Osteoblast (primary cell): ENCODE measurements at regions not wholly inside any gene's neighbourhood (a gene's known extent, or its start where the extent isn't known, plus 50 kb on each side); places are given as distances from the start of the nearest gene placed in this dataset.
"Not testable (repeated sequence)": the region's sequence is repeated elsewhere in the genome, so short reads cannot be mapped to it uniquely, and the experiment has no call there.

Experiments used
- DNase-seq: peaks from one replicate; pipeline ENCODE4 v3.0.0; 2011; ENCODE audit warnings: low spot score, mixed read lengths; ENCODE audit not compliant: insufficient read length; ENCODE audit errors: missing footprints
- H2AFZ ChIP-seq: 2 replicates; pipeline ENCODE4 v1.6.0; 2011; ENCODE audit warnings: mild to moderate bottlenecking, low read length
- H3K27ac ChIP-seq: 2 replicates; pipeline ENCODE4 v1.5.1; 2011; ENCODE audit warnings: mild to moderate bottlenecking, low read depth, low read length, moderate library complexity
- H3K27me3 ChIP-seq: 2 replicates; pipeline ENCODE4 v1.6.0; 2012; ENCODE audit warnings: mild to moderate bottlenecking, control low read depth, inconsistent platforms, low read length, moderate library complexity; ENCODE audit not compliant: insufficient read depth
- H3K36me3 ChIP-seq: 2 replicates; pipeline ENCODE4 v1.5.1; 2011; ENCODE audit warnings: mild to moderate bottlenecking, low read length, control low read depth, moderate library complexity; ENCODE audit not compliant: insufficient read depth
- H3K4me1 ChIP-seq: 2 replicates; pipeline ENCODE4 v1.5.1; 2011; ENCODE audit warnings: mild to moderate bottlenecking, low read length, control low read depth, moderate library complexity; ENCODE audit not compliant: insufficient read depth
- H3K4me2 ChIP-seq: 2 replicates; pipeline ENCODE4 v1.6.0; 2011; ENCODE audit warnings: mild to moderate bottlenecking, low read length; ENCODE audit not compliant: insufficient read depth
- H3K4me3 ChIP-seq: fragments of 200-600 bp; sonication (generic); 3 replicates; pipeline ENCODE4 v1.5.1; 2012; ENCODE audit warnings: mild to moderate bottlenecking, low read length, inconsistent platforms; ENCODE audit not compliant: insufficient read depth
- H3K79me2 ChIP-seq: 2 replicates; pipeline ENCODE4 v1.6.0; 2012; ENCODE audit warnings: mild to moderate bottlenecking, low read length, control low read depth, inconsistent platforms; ENCODE audit not compliant: insufficient read depth
- H3K9me3 ChIP-seq: 2 replicates; pipeline ENCODE4 v1.5.1; 2011; ENCODE audit warnings: low read depth, low read length, control low read depth
- H4K20me1 ChIP-seq: 2 replicates; pipeline ENCODE4 v1.6.0; 2012; ENCODE audit warnings: mild to moderate bottlenecking, low read length, control low read depth; ENCODE audit not compliant: insufficient read depth
- TF ChIP-seq, protein P1 (sequence below): IDR thresholded peaks from 2 replicates; pipeline ENCODE4 v1.5.1; 2011; ENCODE audit warnings: mild to moderate bottlenecking, low read depth, low read length, moderate library complexity; ENCODE audit errors: extremely low read depth

DNA sequence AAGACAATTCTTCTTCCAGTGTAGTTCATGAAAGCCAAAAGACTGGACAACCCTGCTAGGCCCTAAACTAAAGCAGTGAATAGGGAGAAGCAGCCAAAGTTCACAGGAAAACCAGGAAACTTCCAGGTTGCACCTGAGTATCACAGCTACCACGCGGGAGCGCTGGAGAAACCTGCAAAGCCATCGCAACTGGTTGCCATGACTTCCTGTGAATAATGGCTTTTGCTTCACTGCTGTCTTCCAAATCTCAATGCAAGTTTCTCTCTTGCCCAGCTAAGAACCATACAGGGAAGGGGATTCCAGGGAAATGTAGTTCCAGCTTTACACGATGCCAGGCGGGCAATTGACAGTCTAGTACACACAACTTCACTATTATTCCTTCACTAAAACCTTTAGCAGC lies 114.1 kb downstream of the GXYLT1 start:
- no peak overlapping the region for H3K4me3 ChIP-seq
- no peak overlapping the region for H3K4me2 ChIP-seq
- no peak overlapping the region for H2AFZ ChIP-seq
- no peaks in the 10 kb centered on the region for H4K20me1 ChIP-seq
- TF ChIP-seq, protein P1, sequence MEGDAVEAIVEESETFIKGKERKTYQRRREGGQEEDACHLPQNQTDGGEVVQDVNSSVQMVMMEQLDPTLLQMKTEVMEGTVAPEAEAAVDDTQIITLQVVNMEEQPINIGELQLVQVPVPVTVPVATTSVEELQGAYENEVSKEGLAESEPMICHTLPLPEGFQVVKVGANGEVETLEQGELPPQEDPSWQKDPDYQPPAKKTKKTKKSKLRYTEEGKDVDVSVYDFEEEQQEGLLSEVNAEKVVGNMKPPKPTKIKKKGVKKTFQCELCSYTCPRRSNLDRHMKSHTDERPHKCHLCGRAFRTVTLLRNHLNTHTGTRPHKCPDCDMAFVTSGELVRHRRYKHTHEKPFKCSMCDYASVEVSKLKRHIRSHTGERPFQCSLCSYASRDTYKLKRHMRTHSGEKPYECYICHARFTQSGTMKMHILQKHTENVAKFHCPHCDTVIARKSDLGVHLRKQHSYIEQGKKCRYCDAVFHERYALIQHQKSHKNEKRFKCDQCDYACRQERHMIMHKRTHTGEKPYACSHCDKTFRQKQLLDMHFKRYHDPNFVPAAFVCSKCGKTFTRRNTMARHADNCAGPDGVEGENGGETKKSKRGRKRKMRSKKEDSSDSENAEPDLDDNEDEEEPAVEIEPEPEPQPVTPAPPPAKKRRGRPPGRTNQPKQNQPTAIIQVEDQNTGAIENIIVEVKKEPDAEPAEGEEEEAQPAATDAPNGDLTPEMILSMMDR, result no peak
- DNase-seq, result no peak
- peaks cover 2% of the 10 kb centered on the region for H3K27me3 ChIP-seq
- no peaks in the 10 kb centered on the region for H3K36me3 ChIP-seq
- H3K79me2 ChIP-seq, result no peaks in the 10 kb centered on the region
- H3K9me3 ChIP-seq, result no peaks in the 10 kb centered on the region
- H3K27ac ChIP-seq, result no peak overlapping the region
- no peaks in the 10 kb centered on the region for H3K4me1 ChIP-seq

DNA sequence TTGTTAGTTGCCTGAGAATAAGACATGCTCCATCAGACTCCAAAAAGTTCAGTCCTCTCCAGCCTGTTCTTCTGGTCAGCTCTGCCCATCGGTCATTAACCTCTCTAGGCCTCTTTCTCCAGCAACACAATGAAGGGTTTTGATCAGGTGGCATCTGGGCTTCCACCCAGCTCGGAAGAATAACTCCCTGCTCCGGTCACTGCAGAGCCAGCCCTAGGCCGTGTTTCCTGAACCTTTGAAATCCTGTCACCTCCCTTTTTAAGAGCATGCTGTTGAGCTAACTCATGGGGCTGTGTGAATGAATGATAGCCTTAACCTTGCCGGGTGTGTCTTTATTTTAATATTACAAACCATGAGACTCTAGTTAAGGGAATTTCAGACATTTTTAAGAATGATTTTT lies 117.1 kb downstream of the GXYLT1 start:
- Histone ChIP-seq H3K79me2 (no peaks in the 10 kb centered on the region), H4K20me1 (no peaks in the 10 kb centered on the region), H3K27ac (no peak overlapping the region), H3K4me3 (no peak overlapping the region), H3K36me3 (no peaks in the 10 kb centered on the region), H2AFZ (no peak overlapping the region), H3K4me1 (no peaks in the 10 kb centered on the region), H3K9me3 (no peaks in the 10 kb centered on the region), H3K27me3 (peaks cover 4% of the 10 kb centered on the region), H3K4me2 (no peak overlapping the region)
- TF ChIP-seq, protein P1, result no peak
- DNase-seq, result no peak

DNA sequence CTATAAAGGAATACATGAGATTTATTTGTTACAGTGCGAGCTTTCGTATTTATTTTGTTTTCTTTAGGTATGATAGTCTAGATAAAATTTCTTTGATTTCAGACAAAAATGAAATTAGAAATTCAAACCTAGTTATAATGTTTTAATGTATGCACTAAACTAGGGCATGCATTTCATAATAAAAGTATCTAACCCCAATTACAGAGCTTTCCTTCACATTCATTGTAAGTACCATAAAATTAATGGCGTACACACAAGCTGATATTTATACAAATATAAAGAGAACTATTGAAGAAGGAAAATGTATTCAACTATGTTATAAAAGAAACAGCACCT lies 120.2 kb downstream of the GXYLT1 start:
- TF ChIP-seq, protein P1, result peak; percentile 6
- peak overlapping the region; percentile 61 for H3K4me3 ChIP-seq
- H2AFZ ChIP-seq, result no peak overlapping the region

DNA sequence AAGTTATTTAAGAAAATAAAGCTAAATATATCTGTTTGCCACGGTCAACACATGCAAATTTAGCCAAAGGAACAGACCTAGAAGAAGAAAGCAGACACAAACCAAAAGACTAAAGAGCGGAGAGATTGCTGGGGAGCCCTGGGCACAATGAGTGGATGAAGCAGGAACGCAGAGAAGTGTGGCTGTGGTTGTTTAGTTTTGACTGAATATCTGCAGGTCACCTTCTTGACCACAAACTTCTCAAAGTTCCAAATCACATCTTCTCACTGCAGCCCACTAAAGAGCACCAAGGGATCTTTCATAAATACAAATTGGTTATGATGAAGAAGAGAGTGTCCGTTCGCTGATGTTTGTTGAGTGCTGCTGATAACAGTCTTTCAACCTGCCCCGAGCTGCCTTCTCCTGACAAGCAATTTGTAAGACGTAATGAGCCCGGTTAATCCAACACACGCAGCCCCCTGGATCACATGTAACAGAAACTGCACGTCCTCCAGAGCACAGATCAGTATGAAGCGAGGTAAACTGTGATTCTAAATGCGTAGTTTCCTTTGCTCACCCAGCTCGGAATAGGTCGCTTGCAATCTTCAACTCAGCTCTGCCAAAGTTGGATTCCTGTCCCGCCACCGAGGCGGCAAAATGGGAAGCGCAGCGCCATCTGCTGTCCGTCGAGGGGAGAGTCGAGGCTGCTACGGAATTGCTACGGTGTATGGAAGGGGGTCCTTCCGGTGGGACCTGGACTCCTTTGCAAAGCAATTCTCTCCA lies 120.8 kb downstream of the GXYLT1 start:
- Histone ChIP-seq H3K4me3 (peak overlapping the region; percentile 61), H3K79me2 (no peaks in the 10 kb centered on the region), H3K4me2 (peak overlapping the region; percentile 87), H3K4me1 (no peaks in the 10 kb centered on the region), H3K36me3 (no peaks in the 10 kb centered on the region), H3K27me3 (peaks cover 4% of the 10 kb centered on the region), H3K9me3 (no peaks in the 10 kb centered on the region), H3K27ac (no peak overlapping the region), H2AFZ (peak overlapping the region; percentile 82), H4K20me1 (no peaks in the 10 kb centered on the region)
- TF ChIP-seq, protein P1, result peak; percentile 94
- DNase-seq, result peak; percentile 86

More for the DNA sequence above, 120.2 kb downstream of the GXYLT1 start:
- Histone ChIP-seq H3K4me2 (peak overlapping the region; percentile 87), H3K9me3 (no peaks in the 10 kb centered on the region), H3K27me3 (peaks cover 4% of the 10 kb centered on the region), H3K27ac (no peak overlapping the region), H3K79me2 (no peaks in the 10 kb centered on the region), H3K36me3 (no peaks in the 10 kb centered on the region), H3K4me1 (no peaks in the 10 kb centered on the region), H4K20me1 (no peaks in the 10 kb centered on the region)
- DNase-seq, result no peak

DNA sequence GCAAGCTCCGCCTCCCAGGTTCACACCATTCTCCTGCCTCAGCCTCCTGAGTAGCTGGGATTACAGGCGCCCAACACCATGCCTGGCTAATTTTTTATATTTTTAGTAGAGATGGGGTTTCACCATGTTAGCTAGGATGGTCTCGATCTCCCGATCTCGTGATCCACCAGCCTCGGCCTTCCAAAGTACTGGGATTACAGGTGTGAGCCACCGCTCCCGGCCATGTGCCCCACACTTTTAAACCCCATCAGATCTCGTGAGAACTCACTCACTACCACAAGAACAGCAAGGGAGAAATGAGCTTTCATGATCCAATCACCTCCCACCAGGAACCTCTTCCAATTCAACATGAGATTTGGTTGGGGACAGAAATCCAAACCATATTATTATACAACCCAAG lies 122.7 kb downstream of the GXYLT1 start:
- not testable (repeated sequence) for DNase-seq, H3K4me3 ChIP-seq, H3K36me3 ChIP-seq, H4K20me1 ChIP-seq, H3K79me2 ChIP-seq, H3K27me3 ChIP-seq, H3K9me3 ChIP-seq, H3K4me1 ChIP-seq, H2AFZ ChIP-seq, H3K4me2 ChIP-seq, H3K27ac ChIP-seq
